ENCODE measurements at regions not wholly inside any gene's neighbourhood (a gene's known extent, or its start where the extent isn't known, plus 50 kb on each side); places are given as distances from the start of the nearest gene placed in this dataset.

DNA sequence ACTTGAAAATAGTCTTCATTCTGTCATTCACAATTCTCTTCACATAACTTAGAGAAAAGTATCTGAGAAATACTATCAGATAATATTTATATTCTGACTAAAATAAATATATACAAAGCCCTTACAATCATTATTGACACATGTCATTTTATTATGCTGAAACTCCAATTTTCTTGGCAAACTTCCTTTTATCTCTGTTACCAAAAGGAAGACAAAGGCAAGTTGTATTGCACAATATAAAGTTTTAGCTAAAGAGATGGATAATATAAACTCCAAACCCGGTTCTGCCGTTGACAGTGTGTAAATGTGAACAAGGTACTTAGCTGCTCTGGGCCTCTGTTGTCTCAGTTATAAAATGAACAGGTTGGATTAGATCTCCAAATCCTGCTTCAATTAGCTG, 99.0 kb upstream of the MDFIC start:
- TF ChIP-seq, protein P1, sequence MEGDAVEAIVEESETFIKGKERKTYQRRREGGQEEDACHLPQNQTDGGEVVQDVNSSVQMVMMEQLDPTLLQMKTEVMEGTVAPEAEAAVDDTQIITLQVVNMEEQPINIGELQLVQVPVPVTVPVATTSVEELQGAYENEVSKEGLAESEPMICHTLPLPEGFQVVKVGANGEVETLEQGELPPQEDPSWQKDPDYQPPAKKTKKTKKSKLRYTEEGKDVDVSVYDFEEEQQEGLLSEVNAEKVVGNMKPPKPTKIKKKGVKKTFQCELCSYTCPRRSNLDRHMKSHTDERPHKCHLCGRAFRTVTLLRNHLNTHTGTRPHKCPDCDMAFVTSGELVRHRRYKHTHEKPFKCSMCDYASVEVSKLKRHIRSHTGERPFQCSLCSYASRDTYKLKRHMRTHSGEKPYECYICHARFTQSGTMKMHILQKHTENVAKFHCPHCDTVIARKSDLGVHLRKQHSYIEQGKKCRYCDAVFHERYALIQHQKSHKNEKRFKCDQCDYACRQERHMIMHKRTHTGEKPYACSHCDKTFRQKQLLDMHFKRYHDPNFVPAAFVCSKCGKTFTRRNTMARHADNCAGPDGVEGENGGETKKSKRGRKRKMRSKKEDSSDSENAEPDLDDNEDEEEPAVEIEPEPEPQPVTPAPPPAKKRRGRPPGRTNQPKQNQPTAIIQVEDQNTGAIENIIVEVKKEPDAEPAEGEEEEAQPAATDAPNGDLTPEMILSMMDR (IDR thresholded peaks at IDR 0.05) = no peak
- TF ChIP-seq POLR2A (IDR thresholded peaks at IDR 0.05) = no peak

All from prostate gland (tissue), 2 donors.